WI38 (cell line): ENCODE measurements at regions not wholly inside any gene's neighbourhood (a gene's known extent, or its start where the extent isn't known, plus 50 kb on each side); places are given as distances from the start of the nearest gene placed in this dataset.

Source experiments
- H3K4me3 ChIP-seq: 2 replicates; pipeline ENCODE4 v1.5.1; 2011; ENCODE audit warnings: low read depth, mild to moderate bottlenecking, control low read depth, low read length
- TF ChIP-seq, protein P1 (sequence below): IDR thresholded peaks from 2 replicates; pipeline ENCODE4 v1.5.1; 2012; ENCODE audit warnings: low read depth, mild to moderate bottlenecking, control low read depth, low read length

DNA sequence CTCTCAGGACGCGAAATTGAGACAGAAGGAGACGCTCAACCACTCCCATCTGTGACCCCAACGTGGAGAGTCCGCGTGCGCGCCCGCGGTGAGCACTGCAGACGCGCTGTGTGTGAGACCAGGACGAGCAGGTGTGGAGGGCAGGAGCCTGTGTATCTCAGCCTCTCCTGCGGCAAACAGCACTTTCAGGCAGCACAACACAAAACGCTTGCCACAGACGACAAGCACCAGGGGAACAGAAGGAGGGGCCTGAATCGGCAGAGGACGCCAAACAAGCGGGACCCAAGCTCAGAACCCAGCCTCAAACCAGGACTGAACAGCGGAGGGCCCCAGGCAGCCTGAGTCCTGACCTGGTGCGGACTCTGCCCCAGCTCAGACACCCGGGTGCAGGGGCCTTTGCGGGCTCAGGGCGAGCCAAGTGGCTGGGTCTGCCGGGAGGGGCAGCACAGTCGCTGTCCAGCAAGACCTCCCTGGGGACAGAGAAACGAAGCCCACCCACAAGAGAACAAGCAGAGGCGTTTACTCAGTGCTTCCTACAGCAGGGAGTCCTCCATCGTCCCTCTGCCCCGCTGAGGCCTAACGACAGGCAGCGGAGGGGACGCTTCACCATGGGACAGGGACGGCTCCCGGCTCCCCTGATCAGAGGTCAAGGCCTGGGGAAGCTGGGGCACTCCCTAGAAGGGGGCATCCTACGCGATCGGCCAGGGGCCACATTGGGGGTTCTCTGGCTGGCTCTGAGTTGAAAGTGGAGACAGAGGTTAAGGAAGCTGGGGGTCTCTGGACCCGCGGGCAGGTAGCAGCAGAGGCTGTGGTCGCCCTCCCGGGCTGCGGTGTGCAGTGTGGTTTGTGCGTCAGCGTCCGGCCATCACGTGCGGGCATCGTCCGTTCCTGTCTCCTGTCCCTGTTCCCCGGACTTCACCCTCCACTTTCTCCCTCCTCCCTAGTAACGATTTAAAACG lies 560.8 kb downstream of the BRD1 start:
- H3K4me3 ChIP-seq = no peak overlapping the region
- TF ChIP-seq, protein P1, sequence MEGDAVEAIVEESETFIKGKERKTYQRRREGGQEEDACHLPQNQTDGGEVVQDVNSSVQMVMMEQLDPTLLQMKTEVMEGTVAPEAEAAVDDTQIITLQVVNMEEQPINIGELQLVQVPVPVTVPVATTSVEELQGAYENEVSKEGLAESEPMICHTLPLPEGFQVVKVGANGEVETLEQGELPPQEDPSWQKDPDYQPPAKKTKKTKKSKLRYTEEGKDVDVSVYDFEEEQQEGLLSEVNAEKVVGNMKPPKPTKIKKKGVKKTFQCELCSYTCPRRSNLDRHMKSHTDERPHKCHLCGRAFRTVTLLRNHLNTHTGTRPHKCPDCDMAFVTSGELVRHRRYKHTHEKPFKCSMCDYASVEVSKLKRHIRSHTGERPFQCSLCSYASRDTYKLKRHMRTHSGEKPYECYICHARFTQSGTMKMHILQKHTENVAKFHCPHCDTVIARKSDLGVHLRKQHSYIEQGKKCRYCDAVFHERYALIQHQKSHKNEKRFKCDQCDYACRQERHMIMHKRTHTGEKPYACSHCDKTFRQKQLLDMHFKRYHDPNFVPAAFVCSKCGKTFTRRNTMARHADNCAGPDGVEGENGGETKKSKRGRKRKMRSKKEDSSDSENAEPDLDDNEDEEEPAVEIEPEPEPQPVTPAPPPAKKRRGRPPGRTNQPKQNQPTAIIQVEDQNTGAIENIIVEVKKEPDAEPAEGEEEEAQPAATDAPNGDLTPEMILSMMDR = no peak

DNA sequence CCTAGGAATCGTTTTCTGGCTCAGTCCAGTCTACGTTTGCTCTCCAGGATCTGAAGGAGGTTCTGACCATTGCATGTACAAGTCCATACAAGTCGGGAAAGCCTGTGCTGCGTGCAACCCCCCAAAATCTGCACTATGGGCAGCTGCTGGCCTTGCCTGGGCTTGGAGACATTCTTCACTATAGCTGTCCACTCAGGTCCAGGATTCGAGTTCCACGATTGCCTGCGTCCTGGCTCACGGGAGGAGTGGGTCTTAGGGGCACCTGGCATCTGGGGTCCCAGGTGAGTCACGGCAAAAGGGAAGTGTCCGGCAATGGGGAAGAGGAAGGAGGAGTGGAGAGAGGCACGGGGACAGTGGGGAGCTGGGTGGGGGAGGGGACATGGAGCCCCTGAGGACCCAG lies 563.0 kb downstream of the BRD1 start:
- no peak overlapping the region for H3K4me3 ChIP-seq
- TF ChIP-seq, protein P1 = no peak

DNA sequence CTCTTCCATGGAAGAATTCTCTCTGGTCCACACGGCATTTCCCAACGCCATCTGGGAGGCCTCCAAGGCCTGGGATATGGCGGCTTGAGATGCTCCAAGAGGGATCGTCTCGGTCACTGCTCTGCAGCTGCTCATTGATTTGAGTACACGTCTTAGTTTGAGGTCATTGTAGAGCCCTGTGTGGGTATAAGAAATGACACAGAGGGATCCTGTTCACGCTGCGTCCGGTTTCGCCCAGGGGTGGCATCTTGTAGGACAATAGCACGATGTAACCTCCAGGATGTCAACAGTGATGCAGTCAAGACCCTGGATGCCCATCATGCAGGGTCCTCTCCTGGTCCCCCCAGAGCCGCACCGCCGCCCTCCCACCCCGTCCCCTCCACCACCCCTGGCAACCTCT lies 564.6 kb downstream of the BRD1 start:
- TF ChIP-seq, protein P1 = no peak
- no peak overlapping the region for H3K4me3 ChIP-seq

DNA sequence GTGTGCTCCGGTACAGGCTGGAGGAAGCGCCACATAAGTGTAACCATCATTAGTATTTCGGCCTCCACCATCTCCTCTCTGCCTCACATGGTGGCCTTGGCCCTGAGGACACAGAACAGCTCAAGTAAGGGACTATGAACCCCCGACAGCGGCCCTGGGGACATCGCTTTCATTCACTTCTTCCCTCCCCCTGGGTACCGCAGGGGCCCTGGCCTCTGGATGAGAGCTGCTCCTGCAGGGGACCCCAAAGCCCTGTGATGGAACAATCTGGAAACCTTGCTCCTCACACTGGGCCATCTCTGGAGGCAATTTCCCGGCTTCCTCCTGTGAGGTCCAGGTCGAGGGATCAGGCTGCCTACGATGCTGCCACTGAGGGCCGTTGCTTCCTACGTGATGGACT lies 565.5 kb downstream of the BRD1 start:
- no peak overlapping the region for H3K4me3 ChIP-seq
- TF ChIP-seq, protein P1 = no peak

DNA sequence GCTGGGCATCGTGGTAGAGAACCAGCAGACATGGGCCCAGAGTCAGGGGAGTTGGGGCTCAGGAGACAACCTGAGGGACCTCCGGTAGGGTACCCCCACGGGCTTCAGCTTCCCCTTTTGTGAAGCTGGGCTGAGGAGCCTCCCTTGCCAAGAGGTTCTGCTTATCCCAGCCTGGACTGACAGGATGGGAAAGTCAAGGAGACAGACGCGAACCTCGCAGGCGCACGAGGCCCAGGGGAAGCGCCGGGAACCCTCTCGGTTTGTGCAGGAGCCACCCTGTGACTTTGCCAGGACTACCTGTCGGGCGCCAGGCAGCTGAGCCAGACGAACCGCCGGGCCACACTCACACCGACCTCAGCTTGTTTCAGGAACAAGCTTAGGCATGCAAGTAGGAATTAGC lies 566.1 kb downstream of the BRD1 start:
- TF ChIP-seq, protein P1 = no peak
- no peak overlapping the region for H3K4me3 ChIP-seq

DNA sequence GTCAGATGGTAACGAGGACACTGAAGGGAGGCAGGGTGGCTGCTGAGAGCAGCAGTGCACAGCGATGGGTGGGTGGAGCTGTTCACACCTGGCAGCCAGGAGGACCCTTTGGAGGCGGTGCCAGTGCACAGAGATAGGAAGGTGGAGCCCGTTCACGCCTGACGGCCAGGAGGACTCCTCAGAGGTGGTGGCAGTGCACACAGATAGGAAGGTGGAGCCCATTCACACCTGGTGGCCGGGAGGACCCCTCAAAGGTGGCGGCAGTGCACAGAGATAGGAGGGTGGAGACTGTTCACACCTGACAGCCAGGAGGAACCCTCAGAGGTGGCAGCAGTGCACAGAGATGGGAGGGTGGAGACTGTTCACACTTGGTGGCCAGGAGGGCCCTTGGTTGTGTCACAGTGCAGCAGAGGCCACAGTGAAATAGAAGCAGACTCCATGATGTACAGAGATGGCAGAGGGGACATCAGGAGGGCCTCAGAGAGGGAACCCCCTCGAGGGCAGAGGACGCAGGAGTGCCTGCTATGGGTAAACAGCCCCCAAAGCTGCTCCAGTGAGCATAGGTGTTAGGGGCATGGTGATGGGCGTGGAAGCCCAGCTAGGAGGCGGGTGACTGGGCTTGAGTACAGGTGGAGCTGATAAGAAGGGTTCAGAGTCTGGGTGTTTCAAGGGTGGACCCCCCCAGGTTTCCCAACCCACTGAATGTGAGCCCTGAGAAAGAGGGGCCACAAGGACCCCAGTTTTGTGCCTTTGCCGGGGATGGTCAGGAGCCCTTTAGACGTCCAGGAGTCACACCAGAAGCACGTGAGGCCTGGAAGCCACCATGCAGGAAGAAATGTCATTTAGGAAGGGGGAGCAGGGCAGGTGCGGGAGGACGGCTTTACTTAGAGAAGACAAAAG lies 566.7 kb downstream of the BRD1 start:
- TF ChIP-seq, protein P1 = no peak
- H3K4me3 ChIP-seq = no peak overlapping the region
